GM23338 (cell line): ENCODE measurements at regions not wholly inside any gene's neighbourhood (a gene's known extent, or its start where the extent isn't known, plus 50 kb on each side); places are given as distances from the start of the nearest gene placed in this dataset.

Source experiments
- ATAC-seq: fragments of 200-7000 bp; cut with Tn5 transposase; 3 replicates; pipeline ENCODE4 v1.9.1; 2020
- DNase-seq: peaks from one replicate; pipeline ENCODE4 v3.0.0-alpha.2; 2015; ENCODE audit warnings: low spot score
- H2AFZ ChIP-seq: fragments of 200-600 bp; sonication (generic); 2 replicates; pipeline ENCODE4 v1.8.0; 2016; ENCODE audit warnings: antibody characterized with exemption, mild to moderate bottlenecking, moderate library complexity
- H3F3A ChIP-seq: fragments of 200-600 bp; sonication (generic); replicated peaks from 2 replicates; pipeline ENCODE4 v1.8.0; 2017; ENCODE audit warnings: antibody characterized with exemption, mixed run types, low read depth
- H3K27ac ChIP-seq: fragments of 200-600 bp; sonication (generic); 2 replicates; pipeline ENCODE4 v1.6.1; 2016; ENCODE audit warnings: low read depth
- H3K27me3 ChIP-seq: fragments of 200-600 bp; sonication (generic); 2 replicates; pipeline ENCODE4 v1.8.0; 2016; ENCODE audit warnings: mild to moderate bottlenecking, mixed run types, moderate library complexity; ENCODE audit not compliant: insufficient read depth
- H3K36me3 ChIP-seq: fragments of 200-600 bp; sonication (generic); 2 replicates; pipeline ENCODE4 v1.8.0; 2016; ENCODE audit warnings: mild to moderate bottlenecking; ENCODE audit not compliant: insufficient read depth
- H3K4me1 ChIP-seq: fragments of 200-600 bp; sonication (generic); 2 replicates; pipeline ENCODE4 v1.8.0; 2016; ENCODE audit warnings: mild to moderate bottlenecking, moderate library complexity; ENCODE audit not compliant: insufficient read depth
- H3K4me2 ChIP-seq: fragments of 200-600 bp; sonication (generic); 2 replicates; pipeline ENCODE4 v1.7.1; 2017; ENCODE audit warnings: mixed run types
- H3K4me3 ChIP-seq: fragments of 200-600 bp; sonication (generic); 2 replicates; pipeline ENCODE4 v1.6.1; 2016; ENCODE audit warnings: mixed run types
- H3K79me2 ChIP-seq: fragments of 200-600 bp; sonication (generic); replicated peaks from 2 replicates; pipeline ENCODE4 v1.8.0; 2017; ENCODE audit warnings: mild to moderate bottlenecking; ENCODE audit not compliant: insufficient read depth
- H3K9me2 ChIP-seq: fragments of 200-600 bp; sonication (generic); 2 replicates; pipeline ENCODE4 v1.8.0; 2017; ENCODE audit not compliant: insufficient read depth
- H4K20me1 ChIP-seq: fragments of 200-600 bp; sonication (generic); replicated peaks from 2 replicates; pipeline ENCODE4 v1.8.0; 2017; ENCODE audit warnings: mild to moderate bottlenecking; ENCODE audit not compliant: insufficient read depth
- H3K27ac Mint-ChIP-seq: 2 replicates; pipeline ENCODE4 v1.8.0; 2020; ENCODE audit warnings: inconsistent platforms, mild to moderate bottlenecking, moderate library complexity, mixed read lengths
- H3K27me3 Mint-ChIP-seq: 3 replicates; pipeline ENCODE4 v1.8.0; 2022; ENCODE audit warnings: low read depth, mild to moderate bottlenecking, moderate library complexity, mixed read lengths, inconsistent platforms; ENCODE audit not compliant: insufficient read depth, poor library complexity
- H3K36me3 Mint-ChIP-seq: 3 replicates; pipeline ENCODE4 v1.8.0; 2021; ENCODE audit warnings: low read depth, mild to moderate bottlenecking, inconsistent platforms, moderate library complexity, mixed read lengths
- H3K4me1 Mint-ChIP-seq: 3 replicates; pipeline ENCODE4 v1.8.0; 2020; ENCODE audit warnings: mild to moderate bottlenecking, inconsistent platforms, mixed read lengths
- H3K4me3 Mint-ChIP-seq: 3 replicates; pipeline ENCODE4 v1.8.0; 2021; ENCODE audit warnings: moderate library complexity, mild to moderate bottlenecking, inconsistent platforms, mixed read lengths
- H3K9me3 Mint-ChIP-seq: 3 replicates; pipeline ENCODE4 v1.8.0; 2020; ENCODE audit warnings: moderate library complexity, mild to moderate bottlenecking, inconsistent platforms, mixed read lengths
- CREB1 ChIP-seq: fragments of 250-450 bp; sonication (Bioruptor Pico); IDR thresholded peaks from 2 replicates; pipeline ENCODE4 v1.5.0; 2020; ENCODE audit warnings: low read depth, mild to moderate bottlenecking, moderate library complexity
- EZH2 ChIP-seq: fragments of 200-600 bp; sonication (generic); IDR thresholded peaks from one replicate; pipeline ENCODE4 v1.8.0; 2017; ENCODE audit warnings: antibody characterized with exemption, mild to moderate bottlenecking, low read depth; ENCODE audit not compliant: unreplicated experiment
- EZH2phosphoT487 ChIP-seq: fragments of 200-600 bp; sonication (generic); IDR thresholded peaks from one replicate; pipeline ENCODE4 v1.8.1; 2018; ENCODE audit warnings: antibody characterized with exemption; ENCODE audit not compliant: unreplicated experiment
- JUNB ChIP-seq: IDR thresholded peaks from one replicate; pipeline ENCODE4 v1.6.1; 2016; ENCODE audit warnings: antibody characterized with exemption; ENCODE audit not compliant: unreplicated experiment
- NANOG ChIP-seq: IDR thresholded peaks from 2 replicates; pipeline ENCODE4 v1.6.1; 2016; ENCODE audit warnings: antibody characterized with exemption, borderline replicate concordance
- POLR2AphosphoS5 ChIP-seq: IDR thresholded peaks from 2 replicates; pipeline ENCODE4 v1.6.1; 2016; ENCODE audit warnings: antibody characterized with exemption, low read depth
- STAT1 ChIP-seq: IDR thresholded peaks from one replicate; pipeline ENCODE4 v1.6.1; 2016; ENCODE audit warnings: antibody characterized with exemption; ENCODE audit not compliant: unreplicated experiment
- ZNF114 ChIP-seq: fragments of 250-450 bp; sonication (Bioruptor Pico); IDR thresholded peaks from 2 replicates; pipeline ENCODE4 v1.5.0; 2020; ENCODE audit warnings: mild to moderate bottlenecking, moderate library complexity
- ZNF331 ChIP-seq: fragments of 250-450 bp; sonication (Bioruptor Pico); IDR thresholded peaks from 2 replicates; pipeline ENCODE4 v1.5.0; 2020; ENCODE audit warnings: low read depth, mild to moderate bottlenecking, moderate library complexity
- TF ChIP-seq, protein P1 (sequence below): IDR thresholded peaks from one replicate; pipeline ENCODE4 v1.6.1; 2018; ENCODE audit warnings: antibody characterized with exemption; ENCODE audit not compliant: unreplicated experiment
- TF ChIP-seq, protein P2 (sequence below), 2 experiments: fragments of 200-600 bp in 1 of 2; sonication (generic) in 1 of 2; conservative IDR thresholded peaks; 2 replicates each; pipeline versions ENCODE4 v1.5.1 to v1.6.1; 2016 to 2017; ENCODE audit warnings: antibody characterized with exemption in 2 of 2, low read depth in 2 of 2, mild to moderate bottlenecking in 2 of 2, moderate library complexity in 1 of 2
- TF ChIP-seq, protein P3 (sequence below): IDR thresholded peaks from 2 replicates; pipeline ENCODE4 v1.6.1; 2016; ENCODE audit warnings: antibody characterized with exemption
- TF ChIP-seq, protein P4 (sequence below): fragments of 250-450 bp; sonication (Bioruptor Pico); IDR thresholded peaks from 2 replicates; pipeline ENCODE4 v1.5.0; 2020; ENCODE audit warnings: mild to moderate bottlenecking, moderate library complexity

DNA sequence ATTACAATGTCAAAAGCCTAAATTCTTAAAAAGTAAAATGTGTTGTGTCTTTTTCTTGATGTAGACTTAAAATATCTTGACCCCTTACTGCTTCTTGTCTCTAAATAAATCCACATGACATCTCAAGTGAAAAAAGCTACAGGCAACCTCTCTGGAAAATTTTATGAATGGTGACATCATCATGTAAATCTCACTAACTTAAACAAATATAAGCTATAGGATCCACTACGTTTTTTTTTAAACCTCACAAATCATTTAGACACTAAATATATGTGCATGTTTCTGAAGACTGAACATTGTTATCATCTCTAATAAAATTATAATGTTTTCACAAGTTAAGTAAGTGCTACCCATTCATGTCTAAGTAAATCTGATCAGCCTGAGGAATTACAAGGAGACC, 793.7 kb upstream of the PRR20A start:
- Histone ChIP-seq H2AFZ (no peak overlapping the region), H3K27me3 (no peaks in the 10 kb centered on the region), H3F3A (no peaks in the 10 kb centered on the region), H3K27ac (no peak overlapping the region), H3K4me1 (no peaks in the 10 kb centered on the region), H3K79me2 (no peaks in the 10 kb centered on the region), H3K4me3 (no peak overlapping the region), H3K36me3 (no peaks in the 10 kb centered on the region), H4K20me1 (no peaks in the 10 kb centered on the region), H3K4me2 (no peak overlapping the region), H3K9me2 (peaks cover 4% of the 10 kb centered on the region)
- Mint-ChIP-seq H3K9me3 (peaks cover 3% of the 10 kb centered on the region; the same call in 1 of the 3 replicates), H3K27ac (no peak overlapping the region), H3K27me3 (peaks cover 3% of the 10 kb centered on the region), H3K4me1 (0 out of 3 replicates have a peak, but pooled peaks cover 3% of the 10 kb centered on the region), H3K4me3 (no peak overlapping the region), H3K36me3 (peaks cover 5% of the 10 kb centered on the region; the same call in 1 of the 3 replicates)
- DNase-seq (no peak), ATAC-seq (no peak)
- TF ChIP-seq, protein P1, sequence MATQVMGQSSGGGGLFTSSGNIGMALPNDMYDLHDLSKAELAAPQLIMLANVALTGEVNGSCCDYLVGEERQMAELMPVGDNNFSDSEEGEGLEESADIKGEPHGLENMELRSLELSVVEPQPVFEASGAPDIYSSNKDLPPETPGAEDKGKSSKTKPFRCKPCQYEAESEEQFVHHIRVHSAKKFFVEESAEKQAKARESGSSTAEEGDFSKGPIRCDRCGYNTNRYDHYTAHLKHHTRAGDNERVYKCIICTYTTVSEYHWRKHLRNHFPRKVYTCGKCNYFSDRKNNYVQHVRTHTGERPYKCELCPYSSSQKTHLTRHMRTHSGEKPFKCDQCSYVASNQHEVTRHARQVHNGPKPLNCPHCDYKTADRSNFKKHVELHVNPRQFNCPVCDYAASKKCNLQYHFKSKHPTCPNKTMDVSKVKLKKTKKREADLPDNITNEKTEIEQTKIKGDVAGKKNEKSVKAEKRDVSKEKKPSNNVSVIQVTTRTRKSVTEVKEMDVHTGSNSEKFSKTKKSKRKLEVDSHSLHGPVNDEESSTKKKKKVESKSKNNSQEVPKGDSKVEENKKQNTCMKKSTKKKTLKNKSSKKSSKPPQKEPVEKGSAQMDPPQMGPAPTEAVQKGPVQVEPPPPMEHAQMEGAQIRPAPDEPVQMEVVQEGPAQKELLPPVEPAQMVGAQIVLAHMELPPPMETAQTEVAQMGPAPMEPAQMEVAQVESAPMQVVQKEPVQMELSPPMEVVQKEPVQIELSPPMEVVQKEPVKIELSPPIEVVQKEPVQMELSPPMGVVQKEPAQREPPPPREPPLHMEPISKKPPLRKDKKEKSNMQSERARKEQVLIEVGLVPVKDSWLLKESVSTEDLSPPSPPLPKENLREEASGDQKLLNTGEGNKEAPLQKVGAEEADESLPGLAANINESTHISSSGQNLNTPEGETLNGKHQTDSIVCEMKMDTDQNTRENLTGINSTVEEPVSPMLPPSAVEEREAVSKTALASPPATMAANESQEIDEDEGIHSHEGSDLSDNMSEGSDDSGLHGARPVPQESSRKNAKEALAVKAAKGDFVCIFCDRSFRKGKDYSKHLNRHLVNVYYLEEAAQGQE: no peak
- TF ChIP-seq EZH2 (no peak), NANOG (no peak), POLR2AphosphoS5 (no peak), ZNF114 (CRISPR knock-in tag) (no peak), STAT1 (no peak), JUNB (no peak), CREB1 (CRISPR knock-in tag) (no peak), ZNF331 (CRISPR knock-in tag) (no peak), EZH2phosphoT487 (no peak)
- TF ChIP-seq, protein P2, sequence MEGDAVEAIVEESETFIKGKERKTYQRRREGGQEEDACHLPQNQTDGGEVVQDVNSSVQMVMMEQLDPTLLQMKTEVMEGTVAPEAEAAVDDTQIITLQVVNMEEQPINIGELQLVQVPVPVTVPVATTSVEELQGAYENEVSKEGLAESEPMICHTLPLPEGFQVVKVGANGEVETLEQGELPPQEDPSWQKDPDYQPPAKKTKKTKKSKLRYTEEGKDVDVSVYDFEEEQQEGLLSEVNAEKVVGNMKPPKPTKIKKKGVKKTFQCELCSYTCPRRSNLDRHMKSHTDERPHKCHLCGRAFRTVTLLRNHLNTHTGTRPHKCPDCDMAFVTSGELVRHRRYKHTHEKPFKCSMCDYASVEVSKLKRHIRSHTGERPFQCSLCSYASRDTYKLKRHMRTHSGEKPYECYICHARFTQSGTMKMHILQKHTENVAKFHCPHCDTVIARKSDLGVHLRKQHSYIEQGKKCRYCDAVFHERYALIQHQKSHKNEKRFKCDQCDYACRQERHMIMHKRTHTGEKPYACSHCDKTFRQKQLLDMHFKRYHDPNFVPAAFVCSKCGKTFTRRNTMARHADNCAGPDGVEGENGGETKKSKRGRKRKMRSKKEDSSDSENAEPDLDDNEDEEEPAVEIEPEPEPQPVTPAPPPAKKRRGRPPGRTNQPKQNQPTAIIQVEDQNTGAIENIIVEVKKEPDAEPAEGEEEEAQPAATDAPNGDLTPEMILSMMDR (conservative IDR thresholded peaks at IDR 0.05; ENCODE audit: low read depth in 2 of 2): no peak
- TF ChIP-seq, protein P3, sequence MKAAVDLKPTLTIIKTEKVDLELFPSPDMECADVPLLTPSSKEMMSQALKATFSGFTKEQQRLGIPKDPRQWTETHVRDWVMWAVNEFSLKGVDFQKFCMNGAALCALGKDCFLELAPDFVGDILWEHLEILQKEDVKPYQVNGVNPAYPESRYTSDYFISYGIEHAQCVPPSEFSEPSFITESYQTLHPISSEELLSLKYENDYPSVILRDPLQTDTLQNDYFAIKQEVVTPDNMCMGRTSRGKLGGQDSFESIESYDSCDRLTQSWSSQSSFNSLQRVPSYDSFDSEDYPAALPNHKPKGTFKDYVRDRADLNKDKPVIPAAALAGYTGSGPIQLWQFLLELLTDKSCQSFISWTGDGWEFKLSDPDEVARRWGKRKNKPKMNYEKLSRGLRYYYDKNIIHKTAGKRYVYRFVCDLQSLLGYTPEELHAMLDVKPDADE: no peak
- TF ChIP-seq, protein P4, sequence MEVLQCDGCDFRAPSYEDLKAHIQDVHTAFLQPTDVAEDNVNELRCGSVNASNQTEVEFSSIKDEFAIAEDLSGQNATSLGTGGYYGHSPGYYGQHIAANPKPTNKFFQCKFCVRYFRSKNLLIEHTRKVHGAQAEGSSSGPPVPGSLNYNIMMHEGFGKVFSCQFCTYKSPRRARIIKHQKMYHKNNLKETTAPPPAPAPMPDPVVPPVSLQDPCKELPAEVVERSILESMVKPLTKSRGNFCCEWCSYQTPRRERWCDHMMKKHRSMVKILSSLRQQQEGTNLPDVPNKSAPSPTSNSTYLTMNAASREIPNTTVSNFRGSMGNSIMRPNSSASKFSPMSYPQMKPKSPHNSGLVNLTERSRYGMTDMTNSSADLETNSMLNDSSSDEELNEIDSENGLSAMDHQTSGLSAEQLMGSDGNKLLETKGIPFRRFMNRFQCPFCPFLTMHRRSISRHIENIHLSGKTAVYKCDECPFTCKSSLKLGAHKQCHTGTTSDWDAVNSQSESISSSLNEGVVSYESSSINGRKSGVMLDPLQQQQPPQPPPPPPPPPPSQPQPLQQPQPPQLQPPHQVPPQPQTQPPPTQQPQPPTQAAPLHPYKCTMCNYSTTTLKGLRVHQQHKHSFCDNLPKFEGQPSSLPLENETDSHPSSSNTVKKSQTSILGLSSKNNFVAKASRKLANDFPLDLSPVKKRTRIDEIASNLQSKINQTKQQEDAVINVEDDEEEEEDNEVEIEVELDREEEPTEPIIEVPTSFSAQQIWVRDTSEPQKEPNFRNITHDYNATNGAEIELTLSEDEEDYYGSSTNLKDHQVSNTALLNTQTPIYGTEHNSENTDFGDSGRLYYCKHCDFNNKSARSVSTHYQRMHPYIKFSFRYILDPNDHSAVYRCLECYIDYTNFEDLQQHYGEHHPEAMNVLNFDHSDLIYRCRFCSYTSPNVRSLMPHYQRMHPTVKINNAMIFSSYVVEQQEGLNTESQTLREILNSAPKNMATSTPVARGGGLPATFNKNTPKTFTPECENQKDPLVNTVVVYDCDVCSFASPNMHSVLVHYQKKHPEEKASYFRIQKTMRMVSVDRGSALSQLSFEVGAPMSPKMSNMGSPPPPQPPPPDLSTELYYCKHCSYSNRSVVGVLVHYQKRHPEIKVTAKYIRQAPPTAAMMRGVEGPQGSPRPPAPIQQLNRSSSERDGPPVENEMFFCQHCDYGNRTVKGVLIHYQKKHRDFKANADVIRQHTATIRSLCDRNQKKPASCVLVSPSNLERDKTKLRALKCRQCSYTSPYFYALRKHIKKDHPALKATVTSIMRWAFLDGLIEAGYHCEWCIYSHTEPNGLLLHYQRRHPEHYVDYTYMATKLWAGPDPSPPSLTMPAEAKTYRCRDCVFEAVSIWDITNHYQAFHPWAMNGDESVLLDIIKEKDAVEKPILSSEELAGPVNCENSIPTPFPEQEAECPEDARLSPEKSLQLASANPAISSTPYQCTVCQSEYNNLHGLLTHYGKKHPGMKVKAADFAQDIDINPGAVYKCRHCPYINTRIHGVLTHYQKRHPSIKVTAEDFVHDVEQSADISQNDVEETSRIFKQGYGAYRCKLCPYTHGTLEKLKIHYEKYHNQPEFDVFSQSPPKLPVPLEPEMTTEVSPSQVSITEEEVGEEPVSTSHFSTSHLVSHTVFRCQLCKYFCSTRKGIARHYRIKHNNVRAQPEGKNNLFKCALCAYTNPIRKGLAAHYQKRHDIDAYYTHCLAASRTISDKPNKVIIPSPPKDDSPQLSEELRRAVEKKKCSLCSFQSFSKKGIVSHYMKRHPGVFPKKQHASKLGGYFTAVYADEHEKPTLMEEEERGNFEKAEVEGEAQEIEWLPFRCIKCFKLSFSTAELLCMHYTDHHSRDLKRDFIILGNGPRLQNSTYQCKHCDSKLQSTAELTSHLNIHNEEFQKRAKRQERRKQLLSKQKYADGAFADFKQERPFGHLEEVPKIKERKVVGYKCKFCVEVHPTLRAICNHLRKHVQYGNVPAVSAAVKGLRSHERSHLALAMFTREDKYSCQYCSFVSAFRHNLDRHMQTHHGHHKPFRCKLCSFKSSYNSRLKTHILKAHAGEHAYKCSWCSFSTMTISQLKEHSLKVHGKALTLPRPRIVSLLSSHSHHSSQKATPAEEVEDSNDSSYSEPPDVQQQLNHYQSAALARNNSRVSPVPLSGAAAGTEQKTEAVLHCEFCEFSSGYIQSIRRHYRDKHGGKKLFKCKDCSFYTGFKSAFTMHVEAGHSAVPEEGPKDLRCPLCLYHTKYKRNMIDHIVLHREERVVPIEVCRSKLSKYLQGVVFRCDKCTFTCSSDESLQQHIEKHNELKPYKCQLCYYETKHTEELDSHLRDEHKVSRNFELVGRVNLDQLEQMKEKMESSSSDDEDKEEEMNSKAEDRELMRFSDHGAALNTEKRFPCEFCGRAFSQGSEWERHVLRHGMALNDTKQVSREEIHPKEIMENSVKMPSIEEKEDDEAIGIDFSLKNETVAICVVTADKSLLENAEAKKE (CRISPR knock-in tag): no peak
